HG03520 (cell line): ENCODE measurements at regions not wholly inside any gene's neighbourhood (a gene's known extent, or its start where the extent isn't known, plus 50 kb on each side); places are given as distances from the start of the nearest gene placed in this dataset.
"Not testable (repeated sequence)": the region's sequence is repeated elsewhere in the genome, so short reads cannot be mapped to it uniquely, and the experiment has no call there.

ENCODE experiments used
- ATAC-seq: cut with Tn5 transposase; IDR thresholded peaks from one replicate; pipeline ENCODE4 v1.9.1; 2021; ENCODE audit warnings: mild to moderate bottlenecking, moderate library complexity; ENCODE audit not compliant: unreplicated experiment

DNA sequence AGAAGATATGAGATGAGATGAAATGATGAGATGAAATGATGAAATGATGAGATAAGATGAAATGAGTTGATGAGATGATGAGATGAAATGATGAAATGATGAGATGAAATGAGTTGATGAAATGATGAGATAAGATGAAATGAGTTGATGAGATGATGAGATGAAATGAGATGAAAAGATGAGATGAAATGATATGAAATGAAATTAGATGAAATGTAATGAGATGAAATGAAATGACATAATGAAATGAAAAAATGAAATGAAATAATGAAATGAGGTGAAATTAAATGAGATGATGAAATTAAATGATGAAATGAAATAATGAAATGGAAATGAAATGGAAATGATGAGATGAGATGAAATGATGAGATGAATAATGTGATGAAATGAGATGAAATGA is 231.6 kb downstream of the GOLGA6L6 start:
- not testable (repeated sequence) for ATAC-seq

GRCh38 chr15:20309395-20309794 is 232.2 kb downstream of the GOLGA6L6 start:
- ATAC-seq = not testable (repeated sequence)

DNA sequence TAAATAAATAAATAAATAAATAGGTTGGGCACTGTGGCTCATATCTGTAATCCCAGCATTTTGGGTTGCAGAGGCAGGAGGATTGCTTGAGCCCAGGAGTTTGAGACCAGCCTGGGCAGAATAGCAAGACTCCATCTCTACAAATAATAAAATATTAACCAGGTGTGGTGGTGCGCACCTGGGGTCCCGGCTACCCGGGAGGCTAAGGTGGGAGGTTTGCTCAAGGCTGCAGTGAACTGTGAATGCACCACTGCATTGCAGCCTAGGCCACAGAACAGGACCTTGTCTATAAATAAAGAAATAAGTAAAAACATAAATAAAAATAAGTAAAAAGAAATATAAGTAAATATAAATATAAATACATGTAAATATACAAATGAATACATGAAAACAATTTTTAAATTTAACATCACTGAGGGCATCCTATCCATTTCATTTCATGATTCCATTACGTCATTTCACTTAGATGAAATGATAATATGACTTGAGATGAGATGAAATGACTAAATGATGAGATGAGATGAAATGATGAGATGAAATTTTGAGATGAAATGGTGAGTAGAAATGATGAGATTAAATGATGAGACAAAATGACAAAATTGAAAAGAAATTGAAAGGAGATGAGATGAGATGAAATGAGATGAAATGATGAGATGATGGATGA is 233.4 kb downstream of the GOLGA6L6 start:
- not testable (repeated sequence) for ATAC-seq

DNA sequence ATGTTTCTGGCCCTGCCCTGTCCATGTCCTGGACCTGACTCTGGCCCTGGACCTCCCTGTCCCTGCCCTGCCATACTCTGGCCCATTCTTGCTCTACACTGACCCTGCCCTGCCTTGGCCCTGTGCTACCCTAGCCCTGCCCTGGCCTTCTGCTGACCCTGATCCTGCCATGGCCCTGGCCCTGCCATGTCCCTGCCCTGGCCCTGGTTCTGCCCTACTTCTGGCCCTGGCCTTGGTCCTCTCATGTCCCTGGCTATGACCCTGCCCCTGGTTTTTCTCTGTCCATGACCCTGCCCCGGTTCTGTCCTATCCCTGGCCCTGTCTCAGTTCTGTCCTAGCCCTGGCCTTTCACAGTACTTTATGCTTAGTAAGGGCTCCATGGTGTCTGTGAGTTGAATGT is 234.5 kb downstream of the GOLGA6L6 start:
- ATAC-seq = not testable (repeated sequence)

- not testable (repeated sequence) for ATAC-seq
Observed at GRCh38 chr15:20306497-20307106, 235.0 kb downstream of the GOLGA6L6 start.

GRCh38 chr15:20305912-20306311 is 235.7 kb downstream of the GOLGA6L6 start:
- not testable (repeated sequence) for ATAC-seq

- not testable (repeated sequence) for ATAC-seq
Observed at GRCh38 chr15:20305015-20305465, 236.6 kb downstream of the GOLGA6L6 start.

DNA sequence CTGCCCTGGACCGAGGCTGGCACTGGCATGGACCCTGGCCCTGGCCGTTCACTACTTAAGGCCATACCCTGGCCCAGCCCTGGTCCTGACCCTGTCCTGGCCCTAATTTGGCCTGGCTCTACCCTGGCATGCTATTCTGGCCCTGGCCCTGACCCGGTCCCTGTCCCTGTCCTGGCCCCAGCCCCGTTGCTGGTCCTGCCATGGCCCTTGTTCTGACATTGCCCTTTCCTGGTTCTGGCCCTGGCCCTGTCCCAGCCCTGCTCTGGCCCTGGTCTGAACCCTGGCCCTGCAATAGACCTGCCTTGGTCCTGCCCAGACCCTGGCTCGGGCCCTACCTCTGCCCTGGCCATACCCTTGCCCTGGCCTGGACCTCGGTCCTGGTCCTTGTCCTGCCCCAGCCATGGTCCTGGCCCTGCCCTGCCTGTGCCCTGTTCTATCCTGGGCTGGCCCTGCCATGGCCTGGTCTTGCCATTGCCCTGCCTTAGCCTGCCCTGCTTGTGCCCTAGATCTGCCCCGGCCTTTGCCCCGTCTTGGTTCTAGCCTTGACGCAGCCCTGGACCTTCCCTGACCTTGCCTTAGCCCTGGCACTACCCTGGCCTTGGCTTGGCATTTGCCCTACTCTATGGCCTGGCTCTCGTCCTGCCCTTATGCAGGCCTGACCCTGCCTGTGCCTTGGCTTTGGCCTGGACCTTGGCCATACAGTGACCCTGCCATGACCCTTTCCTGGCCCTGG is 237.2 kb downstream of the GOLGA6L6 start:
- ATAC-seq = not testable (repeated sequence)

GRCh38 chr15:20303248-20304171 is 238.1 kb downstream of the GOLGA6L6 start:
- ATAC-seq = not testable (repeated sequence)

GRCh38 chr15:20302141-20303069 is 239.2 kb downstream of the GOLGA6L6 start:
- ATAC-seq = not testable (repeated sequence)

DNA sequence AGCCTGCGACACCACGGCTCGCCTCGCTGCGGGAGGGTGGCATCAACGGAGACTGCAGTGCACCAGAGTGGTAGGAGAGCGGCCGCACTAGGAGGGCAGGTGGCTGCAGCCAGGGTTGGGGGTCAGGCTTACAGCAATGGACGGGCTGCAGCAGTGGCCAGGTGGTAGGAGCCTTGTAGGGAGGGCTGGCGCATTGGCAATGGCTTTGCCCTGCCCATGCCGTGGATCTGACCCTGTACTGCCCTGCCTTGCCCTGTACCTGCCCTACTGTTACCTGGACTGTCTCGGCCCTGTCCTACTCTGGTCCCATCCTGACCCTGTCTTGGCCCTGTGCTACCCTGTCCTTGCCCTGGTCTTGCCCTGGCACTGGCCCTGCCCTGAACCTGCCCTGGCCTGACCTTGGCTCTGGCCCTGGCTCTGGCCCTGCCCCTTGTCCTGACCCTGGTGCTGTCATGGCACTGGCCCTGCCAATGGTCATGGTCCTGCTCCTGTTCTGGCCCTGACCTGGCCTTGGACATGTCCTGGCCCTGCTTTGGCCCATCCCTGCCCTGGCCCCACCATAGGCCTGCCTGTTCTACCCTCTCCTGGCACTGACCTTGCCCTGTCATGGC is 240.0 kb downstream of the GOLGA6L6 start:
- not testable (repeated sequence) for ATAC-seq

DNA sequence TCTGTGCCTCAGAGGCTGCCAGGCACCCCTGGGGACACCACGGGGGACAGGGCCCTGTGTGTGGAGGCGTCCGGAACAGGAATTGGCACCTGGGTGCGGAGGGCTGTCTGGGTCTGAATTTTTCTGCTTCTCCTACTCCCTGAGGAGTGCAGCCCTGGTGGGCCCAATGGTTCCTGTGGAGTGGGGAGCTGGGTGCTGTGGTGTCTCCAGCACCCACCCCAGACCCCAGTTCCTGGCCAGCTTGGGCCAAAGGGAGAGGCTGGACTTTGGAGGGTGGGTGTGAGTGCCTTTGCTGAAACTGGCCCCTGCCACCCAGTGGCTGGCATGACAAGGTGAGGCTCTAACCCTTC is 240.6 kb downstream of the GOLGA6L6 start:
- not testable (repeated sequence) for ATAC-seq

GRCh38 chr15:20300351-20301040 is 241.1 kb downstream of the GOLGA6L6 start:
- ATAC-seq = not testable (repeated sequence)

DNA sequence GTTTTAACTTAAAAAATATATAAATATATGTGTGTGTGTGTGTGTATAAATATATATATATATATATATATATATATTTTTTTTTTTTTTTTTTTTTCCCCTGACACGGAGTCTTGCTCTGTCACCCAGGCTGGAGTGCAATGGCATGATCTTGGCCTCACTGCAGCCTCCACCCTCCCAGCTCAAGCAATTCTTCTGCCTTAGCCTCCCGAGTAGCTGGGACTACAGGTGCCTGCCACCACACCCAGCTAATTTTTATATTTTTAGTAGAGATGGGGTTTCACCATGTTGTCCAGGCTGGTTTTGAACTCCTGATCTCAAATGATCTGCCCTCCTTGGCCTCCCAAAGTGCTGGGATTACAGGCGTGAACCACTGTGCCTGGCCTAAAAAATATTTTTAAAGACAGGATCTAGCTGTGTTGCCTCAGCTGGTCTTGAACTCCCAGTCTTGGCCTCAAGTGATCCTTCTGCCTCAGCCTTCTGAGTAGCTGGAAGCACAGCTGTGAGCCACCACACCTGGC is 243.9 kb downstream of the GOLGA6L6 start:
- ATAC-seq = not testable (repeated sequence)

DNA sequence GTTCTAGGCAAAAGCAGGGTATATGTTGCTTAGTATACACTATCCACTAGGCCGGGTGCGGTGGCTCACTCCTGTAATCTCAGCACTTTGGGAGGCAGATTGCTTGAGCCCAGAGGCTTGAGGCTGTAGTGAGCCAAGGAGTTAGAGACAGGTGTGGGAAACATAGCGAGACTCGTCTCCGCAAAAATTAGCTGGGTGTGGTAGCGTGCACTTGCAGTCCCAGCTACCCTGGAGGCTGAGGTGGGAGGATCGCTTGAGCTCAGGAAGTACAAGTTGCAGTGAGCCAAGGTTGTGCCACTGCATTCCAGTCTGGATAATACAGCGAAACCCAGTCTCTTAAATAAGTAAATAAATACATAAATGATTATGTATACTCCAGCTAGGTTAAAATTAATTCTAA is 245.3 kb downstream of the GOLGA6L6 start:
- ATAC-seq = not testable (repeated sequence)

- ATAC-seq = no peak
Observed at GRCh38 chr15:20295238-20295811, 246.3 kb downstream of the GOLGA6L6 start.

DNA sequence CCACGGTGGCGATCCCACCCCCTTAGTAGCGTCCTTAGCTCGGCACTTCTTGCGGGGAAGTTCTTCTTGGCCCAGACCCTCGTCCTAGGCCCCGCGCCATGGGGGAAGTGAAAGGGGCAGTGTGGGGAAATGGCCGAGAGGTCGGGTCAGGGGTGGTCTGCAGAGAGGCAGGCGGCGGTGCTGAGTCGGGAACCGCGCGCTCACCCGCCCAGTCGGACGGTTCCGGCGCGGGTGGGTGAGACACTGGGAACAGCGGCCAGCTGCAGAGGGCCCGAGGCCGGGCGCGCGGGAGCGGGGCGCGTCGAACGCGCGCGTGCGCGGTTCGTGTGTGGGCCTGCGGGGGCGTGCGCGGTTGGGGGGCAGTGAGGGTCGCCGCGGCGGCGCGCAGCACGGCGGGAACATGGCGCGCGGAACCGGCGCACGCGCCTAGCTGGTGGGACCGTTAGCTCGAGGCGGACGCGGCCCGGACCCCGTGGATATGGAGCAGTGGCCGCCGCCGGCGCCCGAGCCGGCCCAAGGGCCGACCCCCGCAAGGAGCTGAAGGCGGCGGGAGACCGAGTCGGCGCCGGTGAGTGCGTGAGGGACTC is 246.9 kb downstream of the GOLGA6L6 start:
- ATAC-seq = no peak
